ENCODE measurements at regions not wholly inside any gene's neighbourhood (a gene's known extent, or its start where the extent isn't known, plus 50 kb on each side); places are given as distances from the start of the nearest gene placed in this dataset.

GRCh38 chr2:8312221-8312620 is 369.6 kb upstream of the ID2 start:
- 100% methylated on average over 3 of the region's 3 CpGs for WGBS (ENCODE audit: missing lambda C conversion rate)
- Histone ChIP-seq H3K27ac (no peak overlapping the region), H3K4me3 (no peak overlapping the region), H3K4me1 (peaks cover 17% of the 10 kb centered on the region), H3K4me2 (no peak overlapping the region), H3K9me3 (no peaks in the 10 kb centered on the region)
- FAIRE-seq, result no peak
- no peak for DNase-seq (ENCODE audit: low read depth in 1 of 2, low spot score in 1 of 2)
- no peak for ATAC-seq
- ChIA-PET POLR2A (no interaction called here), CTCF (no interaction called here)
- TF ChIP-seq BHLHE40 (IDR thresholded peaks at IDR 0.05; ENCODE audit: low read depth, low read length), result no peak
- TF ChIP-seq, protein P1, sequence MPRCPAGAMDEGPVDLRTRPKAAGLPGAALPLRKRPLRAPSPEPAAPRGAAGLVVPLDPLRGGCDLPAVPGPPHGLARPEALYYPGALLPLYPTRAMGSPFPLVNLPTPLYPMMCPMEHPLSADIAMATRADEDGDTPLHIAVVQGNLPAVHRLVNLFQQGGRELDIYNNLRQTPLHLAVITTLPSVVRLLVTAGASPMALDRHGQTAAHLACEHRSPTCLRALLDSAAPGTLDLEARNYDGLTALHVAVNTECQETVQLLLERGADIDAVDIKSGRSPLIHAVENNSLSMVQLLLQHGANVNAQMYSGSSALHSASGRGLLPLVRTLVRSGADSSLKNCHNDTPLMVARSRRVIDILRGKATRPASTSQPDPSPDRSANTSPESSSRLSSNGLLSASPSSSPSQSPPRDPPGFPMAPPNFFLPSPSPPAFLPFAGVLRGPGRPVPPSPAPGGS (IDR thresholded peaks at IDR 0.05), result no peak
- TF ChIP-seq, protein P2, sequence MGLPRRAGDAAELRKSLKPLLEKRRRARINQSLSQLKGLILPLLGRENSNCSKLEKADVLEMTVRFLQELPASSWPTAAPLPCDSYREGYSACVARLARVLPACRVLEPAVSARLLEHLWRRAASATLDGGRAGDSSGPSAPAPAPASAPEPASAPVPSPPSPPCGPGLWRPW (IDR thresholded peaks at IDR 0.05), result no peak

DNA sequence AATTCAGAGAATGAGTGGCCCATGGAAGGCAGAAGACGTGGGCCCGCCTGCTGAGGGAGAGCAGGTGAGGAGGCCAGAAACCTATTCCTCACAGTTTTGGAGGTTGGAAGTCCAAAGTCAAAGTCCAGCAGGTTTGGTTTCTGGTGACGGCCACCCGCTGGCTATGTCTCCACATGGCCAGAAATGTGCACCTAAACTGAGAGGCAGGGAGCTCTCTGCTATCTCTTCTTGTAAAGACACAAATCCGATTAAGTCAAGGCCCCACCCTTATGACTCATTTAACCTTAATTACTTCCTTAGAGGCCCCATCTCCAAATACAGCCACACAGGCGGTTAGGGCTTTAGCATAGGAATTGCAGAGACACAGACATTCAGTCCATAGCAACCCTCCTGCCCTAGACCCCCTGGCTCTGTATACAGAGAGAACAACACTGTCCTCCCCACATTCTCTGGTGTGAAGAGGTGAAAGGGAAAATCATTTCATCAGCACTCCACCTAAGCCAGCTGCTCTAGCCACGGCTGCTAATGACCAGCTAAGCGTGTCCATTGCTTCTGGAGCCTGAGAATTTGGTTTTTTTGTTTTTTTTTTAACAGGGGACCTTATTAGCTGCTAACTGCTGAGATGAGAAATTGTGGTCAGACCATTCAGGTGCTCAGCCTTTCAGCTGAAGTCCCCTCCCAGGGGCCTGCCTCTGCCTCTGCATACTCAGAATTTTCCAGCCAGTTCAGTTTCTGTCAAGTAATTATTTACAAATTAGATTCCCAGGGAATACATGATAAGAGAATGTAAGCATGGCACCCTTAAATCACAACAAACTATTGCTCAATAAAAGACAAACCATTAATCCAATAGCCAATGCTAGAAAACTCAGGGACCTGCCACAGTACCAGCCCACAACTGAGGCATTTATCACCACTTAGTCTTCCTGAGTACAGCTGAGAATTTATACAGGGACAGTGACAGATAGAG is 368.7 kb upstream of the ID2 start:
- peak overlapping the region; percentile 17; the same call in 1 of the 3 replicates for H3K4me2 ChIP-seq
- no peak overlapping the region for H3K27ac ChIP-seq
- H3K4me3 ChIP-seq, result no peak overlapping the region
- WGBS (ENCODE audit: missing lambda C conversion rate), result 77% methylated on average over 8 of the region's 8 CpGs
- peak in 1 of 2 experiments; percentile 28 for DNase-seq (ENCODE audit: low read depth in 1 of 2, low spot score in 1 of 2)
- CTCF ChIA-PET, result interaction anchor here (1.4 to 1.6 kb wide), 2 partner anchors 14 to 886 kb away, joined by 3 read pairs; no protein-coding TSS in a partner anchor
- no peak for FAIRE-seq
- POLR2A ChIA-PET, result no interaction called here
- peaks cover 10% of the 10 kb centered on the region; the same call in 2 of the 3 replicates for H3K4me1 ChIP-seq
- H3K9me3 ChIP-seq, result no peaks in the 10 kb centered on the region
- no peak for TF ChIP-seq FOSL2 (IDR thresholded peaks at IDR 0.05)
- TF ChIP-seq FOSL2 (CRISPR knock-in tag; IDR thresholded peaks at IDR 0.05), result no peak
- no peak for TF ChIP-seq NPAS2 (CRISPR knock-in tag; IDR thresholded peaks at IDR 0.05; ENCODE audit: borderline replicate concordance)
- TF ChIP-seq TFCP2L1 (CRISPR knock-in tag; IDR thresholded peaks at IDR 0.05), result no peak
- no peak for TF ChIP-seq CHD4 (IDR thresholded peaks at IDR 0.05; ENCODE audit: borderline replicate concordance)
- no peak for TF ChIP-seq EP300 (IDR thresholded peaks at IDR 0.05)
- TF ChIP-seq NR3C1 (IDR thresholded peaks at IDR 0.05), result no peak
- no peak for TF ChIP-seq ZFP36 (IDR thresholded peaks at IDR 0.05; ENCODE audit: borderline replicate concordance, partially characterized antibody)
- no peak for TF ChIP-seq EHMT2 (IDR thresholded peaks at IDR 0.05; ENCODE audit: low read depth)
- TF ChIP-seq, protein P3, sequence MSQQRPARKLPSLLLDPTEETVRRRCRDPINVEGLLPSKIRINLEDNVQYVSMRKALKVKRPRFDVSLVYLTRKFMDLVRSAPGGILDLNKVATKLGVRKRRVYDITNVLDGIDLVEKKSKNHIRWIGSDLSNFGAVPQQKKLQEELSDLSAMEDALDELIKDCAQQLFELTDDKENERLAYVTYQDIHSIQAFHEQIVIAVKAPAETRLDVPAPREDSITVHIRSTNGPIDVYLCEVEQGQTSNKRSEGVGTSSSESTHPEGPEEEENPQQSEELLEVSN (IDR thresholded peaks at IDR 0.05; ENCODE audit: borderline replicate concordance, low read depth), result no peak
- TF ChIP-seq JUN (IDR thresholded peaks at IDR 0.05), result no peak
- TF ChIP-seq USF2 (IDR thresholded peaks at IDR 0.05), result no peak
- ATAC-seq, result no peak; a peak in 2 of 6 replicates

GRCh38 chr2:8314063-8314462 is 367.8 kb upstream of the ID2 start:
- FAIRE-seq (no peak), DNase-seq (ENCODE audit: low read depth in 1 of 2, low spot score in 1 of 2) (no peak), ATAC-seq (no peak)
- ChIA-PET POLR2A (no interaction called here), CTCF (interaction anchor here (0.6 to 1.6 kb wide), 3 partner anchors 15 to 887 kb away, joined by 3 to 4 read pairs (median 3); no protein-coding TSS in a partner anchor)
- H3K4me2 ChIP-seq, result no peak overlapping the region
- H3K4me3 ChIP-seq, result no peak overlapping the region
- 70% methylated on average over 3 of the region's 3 CpGs for WGBS (ENCODE audit: missing lambda C conversion rate)
- TF ChIP-seq HDAC2 (IDR thresholded peaks at IDR 0.05) (no peak), POLR2A (IDR thresholded peaks at IDR 0.05; ENCODE audit: low read length) (no peak), SREBF2 (IDR thresholded peaks at IDR 0.05) (no peak), RNF2 (IDR thresholded peaks at IDR 0.05; ENCODE audit: borderline replicate concordance, low read depth) (no peak), CBX8 (IDR thresholded peaks at IDR 0.05) (no peak)
- TF ChIP-seq, protein P4, sequence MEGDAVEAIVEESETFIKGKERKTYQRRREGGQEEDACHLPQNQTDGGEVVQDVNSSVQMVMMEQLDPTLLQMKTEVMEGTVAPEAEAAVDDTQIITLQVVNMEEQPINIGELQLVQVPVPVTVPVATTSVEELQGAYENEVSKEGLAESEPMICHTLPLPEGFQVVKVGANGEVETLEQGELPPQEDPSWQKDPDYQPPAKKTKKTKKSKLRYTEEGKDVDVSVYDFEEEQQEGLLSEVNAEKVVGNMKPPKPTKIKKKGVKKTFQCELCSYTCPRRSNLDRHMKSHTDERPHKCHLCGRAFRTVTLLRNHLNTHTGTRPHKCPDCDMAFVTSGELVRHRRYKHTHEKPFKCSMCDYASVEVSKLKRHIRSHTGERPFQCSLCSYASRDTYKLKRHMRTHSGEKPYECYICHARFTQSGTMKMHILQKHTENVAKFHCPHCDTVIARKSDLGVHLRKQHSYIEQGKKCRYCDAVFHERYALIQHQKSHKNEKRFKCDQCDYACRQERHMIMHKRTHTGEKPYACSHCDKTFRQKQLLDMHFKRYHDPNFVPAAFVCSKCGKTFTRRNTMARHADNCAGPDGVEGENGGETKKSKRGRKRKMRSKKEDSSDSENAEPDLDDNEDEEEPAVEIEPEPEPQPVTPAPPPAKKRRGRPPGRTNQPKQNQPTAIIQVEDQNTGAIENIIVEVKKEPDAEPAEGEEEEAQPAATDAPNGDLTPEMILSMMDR (IDR thresholded peaks at IDR 0.05), result no peak
- peaks cover 10% of the 10 kb centered on the region; the same call in 2 of the 3 replicates for H3K4me1 ChIP-seq
- H3K27ac ChIP-seq, result no peak overlapping the region
- no peaks in the 10 kb centered on the region for H3K9me3 ChIP-seq
